Cerebellar nuclear complex (tissue), 1 donor: ENCODE measurements at regions not wholly inside any gene's neighbourhood (a gene's known extent, or its start where the extent isn't known, plus 50 kb on each side); places are given as distances from the start of the nearest gene placed in this dataset.

Experiments
- DNase-seq, 2 experiments: peaks; one replicate each; lab custom pipeline; 2025; lab: John Stamatoyannopoulos, UW

- DNase-seq: no peak
Measured at GRCh38 chr9:89655990-89656657, 51.3 kb downstream of the GADD45G start.

DNA sequence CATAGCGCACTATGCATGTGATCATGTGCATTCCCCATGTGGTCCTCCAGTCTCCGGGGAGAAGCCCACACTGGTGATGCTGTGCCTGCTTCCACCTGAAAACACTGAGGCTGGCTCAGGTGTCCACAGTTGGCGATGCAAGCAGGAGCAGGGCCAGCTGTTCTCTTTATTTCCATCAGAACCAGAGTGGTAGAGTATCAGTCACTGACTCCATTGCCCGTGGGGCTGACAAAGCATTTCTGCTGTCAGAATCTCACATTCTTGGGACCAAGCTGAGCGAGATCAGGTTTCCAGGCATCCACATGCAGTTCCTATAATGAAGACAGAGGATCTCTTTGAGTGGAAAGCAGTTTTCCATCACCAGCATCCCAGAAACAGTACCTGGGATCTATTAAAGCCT lies 52.5 kb downstream of the GADD45G start:
- DNase-seq: no peak

DNA sequence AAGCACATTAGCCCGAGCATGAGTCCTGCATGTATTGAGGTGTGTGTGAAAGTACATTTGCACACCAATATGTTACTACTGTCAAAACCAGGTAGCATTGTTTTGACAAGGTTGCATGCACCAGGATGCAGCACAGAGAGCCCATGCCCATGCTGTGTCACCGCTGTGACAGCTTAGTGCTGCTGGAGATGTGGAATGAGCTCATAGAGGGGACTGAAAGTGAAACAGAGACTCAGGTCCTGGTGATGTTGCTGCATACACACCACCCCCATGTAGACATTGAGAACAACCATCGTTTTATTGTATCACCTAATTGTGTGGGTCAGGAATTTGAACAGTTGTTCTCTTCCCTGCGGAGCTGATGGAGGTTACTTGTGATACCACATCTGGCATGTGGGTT lies 53.0 kb downstream of the GADD45G start:
- no peak for DNase-seq

- no peak for DNase-seq
Measured at GRCh38 chr9:89658401-89658800, 53.6 kb downstream of the GADD45G start.

DNA sequence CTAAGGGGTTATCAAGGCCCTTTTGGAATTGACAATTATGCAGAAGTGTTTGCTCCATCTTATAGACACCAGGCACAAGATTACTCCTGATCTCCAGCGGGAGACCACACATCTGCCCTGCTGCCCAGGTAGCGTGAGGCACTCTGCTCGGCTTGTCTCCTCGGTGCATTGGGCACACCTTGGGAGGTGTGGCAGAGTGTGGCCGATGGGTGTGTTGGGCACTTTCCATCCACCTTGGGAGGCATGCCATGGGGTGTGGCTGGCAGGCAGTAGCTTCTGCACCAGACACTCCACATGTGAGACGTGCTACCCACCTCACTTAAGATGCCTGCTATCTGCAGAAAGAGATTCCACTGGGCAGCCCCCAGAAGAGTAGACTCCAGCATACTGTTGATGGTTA lies 54.1 kb downstream of the GADD45G start:
- no peak for DNase-seq

GRCh38 chr9:89659473-89659872 lies 54.7 kb downstream of the GADD45G start:
- DNase-seq: no peak

DNA sequence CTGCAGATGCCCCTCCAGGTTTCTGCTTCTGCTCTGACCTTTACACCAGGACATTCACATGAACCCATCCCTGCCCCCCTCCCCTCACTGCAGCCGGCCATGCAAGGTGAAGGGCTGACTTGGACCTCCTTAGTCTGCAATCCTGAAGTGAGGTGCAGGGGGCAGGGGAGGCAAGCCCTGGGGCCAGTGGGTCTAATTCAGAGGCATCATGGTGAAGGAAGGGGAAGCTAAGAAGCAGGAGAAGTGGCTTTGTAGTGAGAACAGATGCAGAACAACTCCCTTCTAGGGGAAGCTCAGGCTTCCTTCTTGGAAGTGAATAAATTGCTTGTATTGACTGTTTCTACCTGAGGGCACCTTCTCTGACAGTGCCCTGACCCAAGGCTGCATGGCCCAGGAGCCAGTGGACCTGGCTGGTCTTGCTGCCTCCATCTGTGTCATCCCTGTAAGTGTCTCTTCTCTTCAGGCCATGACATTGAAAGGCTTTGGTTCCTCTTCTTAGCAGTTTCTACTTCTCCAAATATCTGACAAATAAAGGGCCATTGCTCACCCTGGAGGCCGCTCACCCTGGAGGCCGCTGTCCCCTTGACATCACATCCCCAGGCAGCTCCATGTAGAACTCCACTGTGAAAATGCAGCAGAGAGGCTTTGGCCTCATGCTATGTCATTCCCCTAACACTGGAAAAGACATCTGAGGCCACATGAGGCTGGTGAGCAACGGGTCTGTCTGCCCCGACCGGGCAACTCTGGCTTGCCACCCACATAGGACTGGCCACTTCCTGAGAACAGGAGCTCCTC lies 55.3 kb downstream of the GADD45G start:
- no peak for DNase-seq

DNA sequence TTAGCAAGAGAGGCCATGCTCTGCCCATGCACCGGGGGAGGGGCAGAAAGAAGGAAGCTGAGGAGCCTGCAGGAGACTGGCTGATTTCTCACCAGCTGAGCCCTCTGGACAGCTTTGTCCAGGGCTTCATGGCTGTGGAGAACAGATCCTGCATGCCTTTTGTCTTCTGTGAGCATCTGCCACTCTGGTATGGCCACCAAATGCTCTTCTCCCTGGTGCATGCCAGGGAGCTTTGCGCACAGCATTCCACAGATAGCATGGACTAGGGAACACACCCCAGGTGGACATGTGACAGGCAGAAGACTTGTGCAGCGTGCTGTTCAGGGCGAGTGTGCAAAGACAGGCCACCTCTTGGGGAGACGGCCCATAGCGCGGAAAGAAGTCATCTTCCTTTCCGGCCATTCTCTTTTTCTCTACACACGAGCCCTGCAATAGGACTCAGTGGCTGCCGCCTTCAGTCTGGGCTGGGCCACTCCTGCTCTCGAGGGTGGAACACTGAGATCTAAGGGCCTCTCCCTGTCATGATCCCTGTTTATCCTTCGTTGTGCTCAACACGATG lies 56.7 kb downstream of the GADD45G start:
- peak in 1 of 2 experiments; percentile 72 for DNase-seq

DNA sequence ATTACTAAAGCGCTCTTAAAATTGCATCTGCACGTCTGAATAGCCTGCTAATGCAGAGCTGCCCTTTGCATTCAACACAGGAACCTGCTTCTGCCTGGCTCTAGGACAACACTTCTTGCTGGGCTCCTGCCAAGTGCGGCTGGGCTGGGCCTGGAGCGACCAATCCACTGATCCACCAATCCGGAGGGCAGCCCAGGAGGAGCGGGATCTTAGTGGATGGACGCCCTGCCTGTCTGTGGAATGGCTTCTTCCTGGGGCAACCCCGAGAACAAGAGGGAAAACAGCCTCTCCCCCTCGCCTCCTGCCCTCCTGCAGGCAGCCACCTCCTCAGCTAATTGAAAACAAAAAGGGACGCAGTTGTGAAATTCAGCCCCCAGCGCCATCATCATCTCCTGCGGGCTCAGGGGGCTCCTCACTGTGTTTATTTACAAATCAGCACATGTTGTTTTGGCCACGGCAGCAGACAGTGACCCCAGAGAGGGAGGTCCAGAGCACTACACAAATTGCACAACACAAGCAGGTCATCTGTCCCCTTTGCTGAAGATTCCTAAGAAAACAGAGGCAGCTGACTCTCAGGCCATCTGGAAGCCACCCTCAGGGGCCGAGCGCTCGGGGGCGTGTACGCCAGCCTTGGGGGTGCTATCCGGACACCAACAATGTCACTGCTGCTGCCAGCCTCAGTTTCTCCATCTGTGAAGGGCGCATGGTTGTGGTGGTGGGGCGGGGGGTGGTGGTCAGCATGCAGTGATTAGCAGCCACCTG lies 57.3 kb downstream of the GADD45G start:
- peak; percentile 98 for DNase-seq

- DNase-seq: no peak
Measured at GRCh38 chr9:89662718-89663613, 58.2 kb downstream of the GADD45G start.

DNA sequence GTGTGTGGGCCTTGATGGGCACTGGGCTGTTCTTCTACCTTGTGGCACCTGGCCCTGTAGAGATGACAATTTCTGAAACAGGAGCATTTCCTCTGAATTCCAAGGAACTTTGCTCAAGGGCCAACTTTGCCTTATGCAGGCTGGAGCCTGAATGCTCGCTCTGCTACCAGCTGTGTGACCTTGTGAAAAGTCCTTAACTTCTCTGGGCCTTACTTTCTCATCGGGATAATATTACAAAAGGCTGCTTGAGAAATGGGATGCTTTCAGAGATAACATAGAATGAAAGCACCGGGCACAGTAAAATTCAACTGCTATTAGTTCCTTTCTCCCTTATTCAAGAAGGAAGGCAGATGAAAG lies 58.8 kb downstream of the GADD45G start:
- no peak for DNase-seq

- no peak for DNase-seq
Measured at GRCh38 chr9:89664010-89664409, 59.2 kb downstream of the GADD45G start.

DNA sequence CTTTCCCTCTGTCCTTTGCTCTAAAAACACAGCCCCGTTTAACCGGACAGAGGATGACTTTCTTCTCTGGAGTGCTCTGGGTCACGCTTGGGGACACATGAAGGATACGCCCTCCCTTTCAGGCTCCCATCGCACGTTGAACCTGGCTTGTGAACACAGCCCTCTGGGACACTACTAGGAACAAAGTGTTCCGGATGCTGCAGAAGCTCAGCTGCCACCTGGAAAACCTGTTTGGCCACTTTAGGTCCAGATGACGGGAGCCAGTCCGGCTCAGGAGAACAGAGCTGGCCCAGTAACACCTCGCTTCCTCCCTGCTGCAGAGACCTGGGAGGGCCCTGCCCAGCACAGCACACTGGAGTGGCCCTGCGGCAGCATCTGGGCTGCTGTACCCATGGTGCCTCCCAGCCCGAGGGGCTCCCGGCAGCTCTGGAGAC lies 60.1 kb downstream of the GADD45G start:
- DNase-seq: no peak

DNA sequence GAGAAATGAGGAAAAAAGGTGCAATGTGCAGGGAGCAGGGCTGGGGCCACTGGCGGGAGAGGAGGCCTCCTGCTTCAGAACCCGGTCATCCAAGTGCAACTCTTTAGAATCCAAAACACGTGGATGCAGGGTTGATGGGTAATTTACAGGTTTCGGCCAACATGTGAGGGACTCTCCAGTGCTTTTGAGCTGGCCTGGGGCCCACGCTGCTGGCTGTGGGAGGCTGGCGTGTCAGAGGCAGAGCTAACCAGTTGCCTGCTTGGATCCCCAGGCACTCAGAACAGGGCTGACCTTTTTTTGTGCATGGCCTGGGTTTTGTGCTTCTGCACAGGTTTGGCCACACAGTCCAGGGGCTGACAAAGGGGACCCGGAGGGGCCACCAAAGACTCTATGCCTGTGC lies 61.6 kb downstream of the GADD45G start:
- no peak for DNase-seq

DNA sequence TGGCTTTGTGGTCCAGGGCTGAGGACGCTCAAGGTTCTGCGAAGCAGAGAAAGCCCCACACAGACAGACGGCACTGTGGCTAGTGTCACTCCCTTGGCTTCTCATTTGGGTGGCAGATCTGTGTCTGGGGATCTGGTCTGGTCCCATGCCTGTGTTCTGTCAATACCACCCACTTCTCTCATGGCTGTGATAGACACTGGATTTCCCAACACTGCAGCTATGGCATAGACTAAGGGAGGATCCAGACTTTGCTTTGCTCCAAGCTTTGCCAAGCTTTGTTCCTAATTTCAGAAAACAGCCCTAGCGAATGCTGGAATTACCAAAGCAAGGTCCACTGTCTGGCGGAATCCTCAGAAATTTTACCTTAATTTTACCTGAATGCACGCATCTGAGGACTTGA lies 62.1 kb downstream of the GADD45G start:
- no peak for DNase-seq

DNA sequence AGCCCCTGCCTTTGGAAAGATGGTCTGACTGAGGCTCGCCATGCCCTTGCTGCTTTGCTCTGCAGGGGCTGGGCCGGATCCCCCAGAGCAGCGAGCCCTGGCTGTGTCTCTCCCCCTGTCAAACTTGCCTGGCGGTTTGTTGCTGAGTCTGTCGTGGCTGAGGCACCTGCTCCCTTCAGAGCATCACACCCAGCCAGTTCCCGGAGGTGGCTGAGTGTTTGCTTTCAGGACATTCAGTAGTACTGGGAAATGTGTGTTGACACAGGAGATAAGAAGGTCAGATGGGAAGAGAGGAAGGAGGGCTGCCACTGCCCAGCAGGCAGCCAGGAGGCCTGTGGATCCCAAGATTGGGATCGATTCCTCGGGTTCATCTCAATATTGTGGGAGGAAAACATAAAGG lies 62.9 kb downstream of the GADD45G start:
- DNase-seq: no peak

DNA sequence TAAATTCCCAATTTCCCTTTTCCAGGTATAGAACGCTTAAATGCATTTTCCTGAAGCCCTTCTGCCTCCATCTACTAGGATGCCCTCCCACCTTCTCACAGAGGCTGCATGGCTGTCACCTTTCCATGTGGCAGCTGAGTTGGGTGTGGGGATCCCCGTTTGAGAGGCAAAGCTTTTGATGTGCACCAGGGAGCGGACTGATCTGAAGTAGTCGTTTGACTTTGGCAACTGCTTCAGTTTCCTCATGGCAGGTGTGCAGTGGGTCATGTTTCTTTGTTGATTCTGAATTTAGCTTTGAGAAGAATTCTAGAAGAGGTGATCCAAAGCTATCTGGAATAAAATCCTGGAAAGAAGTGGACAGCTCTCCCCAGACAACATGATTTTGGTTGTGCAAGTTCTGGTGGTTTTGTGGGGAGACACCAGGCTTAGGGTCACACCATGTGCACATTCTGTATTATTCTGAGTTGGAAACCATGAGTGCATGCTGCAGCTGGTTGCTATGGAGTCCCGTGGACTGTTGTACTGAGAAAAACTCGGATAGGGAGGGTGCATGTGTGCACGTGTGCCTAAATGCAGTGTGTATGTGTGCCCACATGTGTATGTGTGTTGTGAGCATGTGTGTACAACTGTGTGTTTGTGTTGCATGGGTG lies 63.5 kb downstream of the GADD45G start:
- no peak for DNase-seq

DNA sequence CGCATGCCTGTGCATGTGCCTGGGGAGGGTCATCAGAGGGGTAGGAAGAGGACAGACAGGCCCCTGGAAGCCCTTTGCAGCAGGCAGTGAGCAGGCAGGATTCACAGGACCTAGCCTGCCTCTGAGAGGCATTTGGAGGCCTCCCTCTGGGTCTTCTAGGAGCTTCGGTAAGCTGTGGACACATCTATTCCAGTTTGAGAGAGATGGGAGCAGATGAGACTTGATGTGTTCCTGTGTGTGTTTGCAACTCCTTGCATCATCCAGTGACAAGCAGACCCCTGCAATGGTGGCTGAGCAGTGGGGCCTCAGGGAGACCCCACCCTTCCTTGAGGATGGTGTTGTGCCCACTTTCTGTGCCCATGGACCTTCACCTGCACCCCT lies 64.0 kb downstream of the GADD45G start:
- no peak for DNase-seq

- no peak for DNase-seq
Measured at GRCh38 chr9:89669361-89669842, 64.6 kb downstream of the GADD45G start.

GRCh38 chr9:89670114-89670513 lies 65.3 kb downstream of the GADD45G start:
- no peak for DNase-seq
